H1 (cell line): ENCODE measurements at regions not wholly inside any gene's neighbourhood (a gene's known extent, or its start where the extent isn't known, plus 50 kb on each side); places are given as distances from the start of the nearest gene placed in this dataset.

Experiments used
- YY1 ChIP-seq: IDR thresholded peaks from 2 replicates; pipeline ENCODE4 v1.6.1; 2011; ENCODE audit warnings: low read depth, mild to moderate bottlenecking, low read length
- TF ChIP-seq, protein P1 (sequence below), 3 experiments: IDR thresholded peaks; 1 replicate in 2 of 3; 2 replicates in 1 of 3; pipeline versions ENCODE4 v1.5.1 to v1.6.1; 2011; ENCODE audit warnings: low read length in 3 of 3, mild to moderate bottlenecking in 3 of 3, inconsistent platforms in 2 of 3, low read depth in 1 of 3, moderate library complexity in 1 of 3; ENCODE audit not compliant: insufficient read depth in 1 of 3; ENCODE audit errors: control extremely low read depth in 1 of 3

DNA sequence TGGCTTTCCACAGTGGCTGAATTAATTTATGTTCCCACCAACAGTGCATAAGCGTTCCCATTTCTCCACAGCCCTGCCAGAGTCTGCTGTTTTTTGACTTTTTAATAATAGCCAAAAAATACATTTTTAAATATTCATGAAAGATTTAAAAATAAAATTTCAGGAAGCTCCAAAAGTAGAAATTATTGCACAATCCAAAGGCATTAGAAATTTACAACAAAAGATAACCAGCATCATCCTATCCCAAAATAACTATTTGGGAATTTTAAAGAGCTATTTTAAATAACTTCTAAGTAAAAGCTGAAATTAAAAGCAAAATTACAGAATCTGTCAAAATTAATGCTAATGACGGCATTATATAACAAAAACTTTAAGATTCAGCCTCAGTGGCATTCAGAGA, 131.5 kb downstream of the QDPR start:
- TF ChIP-seq, protein P1, sequence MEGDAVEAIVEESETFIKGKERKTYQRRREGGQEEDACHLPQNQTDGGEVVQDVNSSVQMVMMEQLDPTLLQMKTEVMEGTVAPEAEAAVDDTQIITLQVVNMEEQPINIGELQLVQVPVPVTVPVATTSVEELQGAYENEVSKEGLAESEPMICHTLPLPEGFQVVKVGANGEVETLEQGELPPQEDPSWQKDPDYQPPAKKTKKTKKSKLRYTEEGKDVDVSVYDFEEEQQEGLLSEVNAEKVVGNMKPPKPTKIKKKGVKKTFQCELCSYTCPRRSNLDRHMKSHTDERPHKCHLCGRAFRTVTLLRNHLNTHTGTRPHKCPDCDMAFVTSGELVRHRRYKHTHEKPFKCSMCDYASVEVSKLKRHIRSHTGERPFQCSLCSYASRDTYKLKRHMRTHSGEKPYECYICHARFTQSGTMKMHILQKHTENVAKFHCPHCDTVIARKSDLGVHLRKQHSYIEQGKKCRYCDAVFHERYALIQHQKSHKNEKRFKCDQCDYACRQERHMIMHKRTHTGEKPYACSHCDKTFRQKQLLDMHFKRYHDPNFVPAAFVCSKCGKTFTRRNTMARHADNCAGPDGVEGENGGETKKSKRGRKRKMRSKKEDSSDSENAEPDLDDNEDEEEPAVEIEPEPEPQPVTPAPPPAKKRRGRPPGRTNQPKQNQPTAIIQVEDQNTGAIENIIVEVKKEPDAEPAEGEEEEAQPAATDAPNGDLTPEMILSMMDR (IDR thresholded peaks at IDR 0.05; ENCODE audit: control extremely low read depth in 1 of 3, insufficient read depth in 1 of 3, low read depth in 1 of 3, low read length in 3 of 3) = no peak
- TF ChIP-seq YY1 = no peak
